DOHH2 (cell line): ENCODE measurements at regions not wholly inside any gene's neighbourhood (a gene's known extent, or its start where the extent isn't known, plus 50 kb on each side); places are given as distances from the start of the nearest gene placed in this dataset.
A peak's percentile ranks its signal among the peaks of the same experiment; 100 is the strongest.
"Not testable (repeated sequence)": the region's sequence is repeated elsewhere in the genome, so short reads cannot be mapped to it uniquely, and the experiment has no call there.

Experiments used
- H3F3A ChIP-seq: fragments of 200-600 bp; sonication (generic), shearing (Covaris generic); 2 replicates; pipeline ENCODE4 v1.6.0; 2016; ENCODE audit warnings: antibody characterized with exemption, mild to moderate bottlenecking; ENCODE audit not compliant: control insufficient read depth, insufficient read depth
- H3K27ac ChIP-seq: fragments of 200-600 bp; sonication (generic); 2 replicates; pipeline ENCODE4 v1.5.1; 2014; ENCODE audit warnings: low read depth, mild to moderate bottlenecking, low read length, moderate library complexity
- H3K27me3 ChIP-seq: fragments of 200-600 bp; sonication (generic); 2 replicates; pipeline ENCODE4 v1.6.1; 2014; ENCODE audit warnings: mild to moderate bottlenecking, low read length, mixed read lengths; ENCODE audit not compliant: control insufficient read depth
- H3K36me3 ChIP-seq: fragments of 200-600 bp; sonication (generic); 2 replicates; pipeline ENCODE4 v1.6.1; 2014; ENCODE audit warnings: mild to moderate bottlenecking, low read length, moderate library complexity, mixed read lengths; ENCODE audit not compliant: control insufficient read depth
- H3K4me1 ChIP-seq: fragments of 200-600 bp; sonication (generic); 2 replicates; pipeline ENCODE4 v1.6.1; 2014; ENCODE audit warnings: mild to moderate bottlenecking, low read length, mixed read lengths; ENCODE audit not compliant: control insufficient read depth
- H3K4me2 ChIP-seq: fragments of 200-600 bp; sonication (generic); 2 replicates; pipeline ENCODE4 v1.6.0; 2014; ENCODE audit warnings: mild to moderate bottlenecking, low read length, moderate library complexity
- H3K4me3 ChIP-seq: fragments of 200-600 bp; sonication (generic); 2 replicates; pipeline ENCODE4 v1.5.1; 2014; ENCODE audit warnings: mild to moderate bottlenecking, low read length, mixed read lengths
- H3K79me2 ChIP-seq: fragments of 200-600 bp; sonication (generic); 2 replicates; pipeline ENCODE4 v1.6.1; 2014; ENCODE audit warnings: mild to moderate bottlenecking, low read length, mixed read lengths; ENCODE audit not compliant: control insufficient read depth
- H3K9me2 ChIP-seq: fragments of 200-600 bp; sonication (generic); replicated peaks from 2 replicates; pipeline ENCODE4 v1.6.1; 2014; ENCODE audit warnings: mild to moderate bottlenecking, low read length, mixed read lengths; ENCODE audit not compliant: control insufficient read depth
- H3K9me3 ChIP-seq: fragments of 200-600 bp; sonication (generic); 2 replicates; pipeline ENCODE4 v1.6.1; 2014; ENCODE audit warnings: antibody characterized with exemption, low read length, mixed read lengths; ENCODE audit not compliant: control insufficient read depth, insufficient read depth
- H4K20me1 ChIP-seq: fragments of 200-600 bp; sonication (generic); 2 replicates; pipeline ENCODE4 v1.6.0; 2014; ENCODE audit warnings: low read depth, mild to moderate bottlenecking, antibody characterized with exemption, low read length, moderate library complexity; ENCODE audit not compliant: control insufficient read depth, insufficient read depth
- CTCF ChIP-seq: fragments of 200-600 bp; sonication (generic); IDR thresholded peaks from one replicate; pipeline ENCODE4 v1.5.1; 2014; ENCODE audit warnings: antibody characterized with exemption, mild to moderate bottlenecking, low read depth, low read length; ENCODE audit not compliant: poor library complexity, severe bottlenecking
- EZH2phosphoT487 ChIP-seq: fragments of 200-600 bp; sonication (generic); IDR thresholded peaks from 2 replicates; pipeline ENCODE4 v1.6.1; 2017; ENCODE audit warnings: borderline replicate concordance, mild to moderate bottlenecking, antibody characterized with exemption, low read length, moderate library complexity, mixed read lengths

GRCh38 chr12:9470367-9470766 lies 137.3 kb downstream of the KLRB1 start:
- H3K9me2 ChIP-seq, H3K27ac ChIP-seq: not testable (repeated sequence)
- H3K4me2 ChIP-seq = peak overlapping the region; percentile 48

GRCh38 chr12:9469956-9470355 lies 137.8 kb downstream of the KLRB1 start:
- Histone ChIP-seq H3K4me1 (peaks cover 10% of the 10 kb centered on the region), H3K4me2 (peak overlapping the region; percentile 48)
- not testable (repeated sequence) for H3F3A ChIP-seq, H3K79me2 ChIP-seq, H3K36me3 ChIP-seq, H3K4me3 ChIP-seq, H3K9me2 ChIP-seq, H4K20me1 ChIP-seq, H3K9me3 ChIP-seq, H3K27ac ChIP-seq, H3K27me3 ChIP-seq

More at GRCh38 chr12:9470367-9470766, 137.3 kb downstream of the KLRB1 start:
- not testable (repeated sequence) for H3K27me3 ChIP-seq, H4K20me1 ChIP-seq, H3F3A ChIP-seq, H3K79me2 ChIP-seq, H3K9me3 ChIP-seq, H3K4me3 ChIP-seq, H3K36me3 ChIP-seq
- H3K4me1 ChIP-seq = peaks cover 10% of the 10 kb centered on the region

GRCh38 chr12:9469463-9469862 lies 138.3 kb downstream of the KLRB1 start:
- not testable (repeated sequence) for H3F3A ChIP-seq, H3K79me2 ChIP-seq, H3K27me3 ChIP-seq, H3K9me3 ChIP-seq, H3K4me2 ChIP-seq, H4K20me1 ChIP-seq, H3K4me3 ChIP-seq, H3K36me3 ChIP-seq, H3K27ac ChIP-seq, H3K9me2 ChIP-seq
- peaks cover 10% of the 10 kb centered on the region for H3K4me1 ChIP-seq

GRCh38 chr12:9468998-9469397 lies 138.7 kb downstream of the KLRB1 start:
- H3K9me2 ChIP-seq, H3K27ac ChIP-seq, H3K79me2 ChIP-seq, H3K27me3 ChIP-seq, H4K20me1 ChIP-seq, H3K4me3 ChIP-seq, H3F3A ChIP-seq, H3K4me2 ChIP-seq, H3K36me3 ChIP-seq, H3K9me3 ChIP-seq: not testable (repeated sequence)
- H3K4me1 ChIP-seq = peaks cover 10% of the 10 kb centered on the region

- H3K36me3 ChIP-seq = not testable (repeated sequence)
These were observed 139.6 kb downstream of the KLRB1 start for GRCh38 chr12:9468144-9468543.

GRCh38 chr12:9464408-9464807 lies 143.3 kb downstream of the KLRB1 start:
- no peaks in the 10 kb centered on the region for H3K79me2 ChIP-seq
- peaks cover 11% of the 10 kb centered on the region for H3K4me1 ChIP-seq
- no peaks in the 10 kb centered on the region for H3K36me3 ChIP-seq
- no peaks in the 10 kb centered on the region for H4K20me1 ChIP-seq
- H3K4me2 ChIP-seq = no peak overlapping the region
- H3F3A ChIP-seq = no peaks in the 10 kb centered on the region
- H3K9me3 ChIP-seq = no peaks in the 10 kb centered on the region
- no peak overlapping the region for H3K4me3 ChIP-seq
- H3K27me3 ChIP-seq = no peaks in the 10 kb centered on the region
- no peak overlapping the region for H3K27ac ChIP-seq
- TF ChIP-seq EZH2phosphoT487 = no peak
- TF ChIP-seq CTCF = no peak
- no peaks in the 10 kb centered on the region for H3K9me2 ChIP-seq

More at GRCh38 chr12:9468144-9468543, 139.6 kb downstream of the KLRB1 start:
- H3K9me3 ChIP-seq, H3K79me2 ChIP-seq, H3K4me3 ChIP-seq, H3K27me3 ChIP-seq, H3F3A ChIP-seq, H3K9me2 ChIP-seq, H4K20me1 ChIP-seq, H3K27ac ChIP-seq, H3K4me2 ChIP-seq: not testable (repeated sequence)
- H3K4me1 ChIP-seq = peaks cover 10% of the 10 kb centered on the region

- H3K27ac ChIP-seq, H3K4me3 ChIP-seq, H3K79me2 ChIP-seq, H3K36me3 ChIP-seq, H3K4me1 ChIP-seq, H3K4me2 ChIP-seq, H3K9me2 ChIP-seq, H3K9me3 ChIP-seq, H4K20me1 ChIP-seq, H3F3A ChIP-seq, H3K27me3 ChIP-seq: not testable (repeated sequence)
These were observed 152.2 kb downstream of the KLRB1 start for GRCh38 chr12:9455516-9455915.

- not testable (repeated sequence) for H3K27ac ChIP-seq, H3K4me2 ChIP-seq, H3F3A ChIP-seq, H3K4me1 ChIP-seq, H3K27me3 ChIP-seq, H3K9me2 ChIP-seq, H3K9me3 ChIP-seq, H3K79me2 ChIP-seq, H3K4me3 ChIP-seq, H3K36me3 ChIP-seq, H4K20me1 ChIP-seq
These were observed 153.7 kb downstream of the KLRB1 start for GRCh38 chr12:9454021-9454420.
